ENCODE measurements at regions not wholly inside any gene's neighbourhood (a gene's known extent, or its start where the extent isn't known, plus 50 kb on each side); places are given as distances from the start of the nearest gene placed in this dataset.

DNA sequence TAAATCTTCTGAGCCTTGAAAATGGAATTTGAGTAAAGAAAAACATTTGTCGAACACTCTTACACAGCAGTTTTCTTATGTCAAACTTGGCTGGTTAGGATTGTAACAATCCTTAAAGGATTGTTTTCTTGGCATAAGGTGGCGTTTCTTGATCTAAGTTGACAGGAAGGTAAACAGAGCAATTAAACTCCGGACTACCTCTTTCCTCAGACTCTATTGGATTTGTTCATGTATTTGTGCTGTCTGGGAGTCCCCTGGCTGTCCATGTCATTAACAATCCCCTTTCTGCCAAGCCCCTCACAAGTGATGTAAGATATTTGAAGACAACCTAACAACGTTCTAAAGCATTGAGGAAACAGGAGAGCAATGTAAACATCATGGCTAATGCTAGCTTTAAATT is 222.5 kb upstream of the SNX19 start:
- TF ChIP-seq CTCF (IDR thresholded peaks at IDR 0.05) (no peak), POLR2A (IDR thresholded peaks at IDR 0.05) (no peak), POLR2AphosphoS5 (IDR thresholded peaks at IDR 0.05; ENCODE audit: insufficient read depth in 1 of 2, low read depth in 1 of 2) (no peak)
